DMS53 treated with DMSO at 0.1 percent for 48 hours (cell line): ENCODE measurements at regions not wholly inside any gene's neighbourhood (a gene's known extent, or its start where the extent isn't known, plus 50 kb on each side); places are given as distances from the start of the nearest gene placed in this dataset.

Experiments used
- DNase-seq: peaks from one replicate; lab custom pipeline; 2025; ENCODE audit not compliant: unreplicated experiment; lab: John Stamatoyannopoulos, UW

GRCh38 chr1:30307182-30307581, 416.2 kb downstream of the MATN1 start:
- DNase-seq = no peak

- no peak for DNase-seq
These were observed 417.9 kb downstream of the MATN1 start for GRCh38 chr1:30305519-30305918.

- no peak for DNase-seq
These were observed 418.3 kb downstream of the MATN1 start for GRCh38 chr1:30305061-30305460.

- DNase-seq = no peak
These were observed 419.3 kb downstream of the MATN1 start for GRCh38 chr1:30304080-30304479.

GRCh38 chr1:30303387-30303786, 420.0 kb downstream of the MATN1 start:
- DNase-seq = no peak

- DNase-seq = no peak
These were observed 420.5 kb downstream of the MATN1 start for GRCh38 chr1:30302858-30303257.

GRCh38 chr1:30300669-30301068, 422.7 kb downstream of the MATN1 start:
- DNase-seq = no peak

- DNase-seq = no peak
These were observed 424.0 kb downstream of the MATN1 start for GRCh38 chr1:30299393-30299792.

- no peak for DNase-seq
These were observed 427.7 kb downstream of the MATN1 start for GRCh38 chr1:30295674-30296073.

GRCh38 chr1:30295266-30295665, 428.1 kb downstream of the MATN1 start:
- no peak for DNase-seq

GRCh38 chr1:30294508-30294907, 428.9 kb downstream of the MATN1 start:
- no peak for DNase-seq

- no peak for DNase-seq
These were observed 430.9 kb downstream of the MATN1 start for GRCh38 chr1:30292451-30292850.

GRCh38 chr1:30291526-30291925, 431.9 kb downstream of the MATN1 start:
- DNase-seq = no peak

GRCh38 chr1:30290581-30290980, 432.8 kb downstream of the MATN1 start:
- no peak for DNase-seq

- DNase-seq = no peak
These were observed 435.4 kb downstream of the MATN1 start for GRCh38 chr1:30287976-30288375.

- DNase-seq = no peak
These were observed 436.2 kb downstream of the MATN1 start for GRCh38 chr1:30286988-30287839.

GRCh38 chr1:30286241-30286987, 437.0 kb downstream of the MATN1 start:
- no peak for DNase-seq

- DNase-seq = no peak
These were observed 437.9 kb downstream of the MATN1 start for GRCh38 chr1:30285501-30285932.

- no peak for DNase-seq
These were observed 438.5 kb downstream of the MATN1 start for GRCh38 chr1:30284728-30285475.

- DNase-seq = no peak
These were observed 439.2 kb downstream of the MATN1 start for GRCh38 chr1:30284226-30284625.

GRCh38 chr1:30283199-30283962, 440.0 kb downstream of the MATN1 start:
- no peak for DNase-seq
